ENCODE measurements at regions not wholly inside any gene's neighbourhood (a gene's known extent, or its start where the extent isn't known, plus 50 kb on each side); places are given as distances from the start of the nearest gene placed in this dataset.

DNA sequence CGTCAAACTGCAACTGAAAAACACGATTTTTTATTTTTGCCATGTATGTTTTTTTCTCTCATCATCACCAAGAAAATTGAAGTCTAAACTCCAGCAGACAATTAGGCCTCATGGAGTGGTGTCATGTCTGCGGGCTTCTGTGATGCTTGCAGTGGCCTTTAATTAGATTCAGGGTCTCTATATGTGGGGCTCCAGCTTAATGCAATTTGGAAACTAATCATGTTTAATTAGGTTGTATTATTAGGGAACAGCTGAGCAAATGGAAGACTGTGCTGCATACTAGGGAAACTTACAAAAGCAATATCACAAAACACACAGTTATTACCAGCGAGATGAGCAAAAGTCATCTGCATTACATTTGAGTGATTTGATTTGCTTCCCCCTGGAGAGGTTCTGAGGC, 132.9 kb upstream of the PMEPA1 start:
- TF ChIP-seq, protein P1, sequence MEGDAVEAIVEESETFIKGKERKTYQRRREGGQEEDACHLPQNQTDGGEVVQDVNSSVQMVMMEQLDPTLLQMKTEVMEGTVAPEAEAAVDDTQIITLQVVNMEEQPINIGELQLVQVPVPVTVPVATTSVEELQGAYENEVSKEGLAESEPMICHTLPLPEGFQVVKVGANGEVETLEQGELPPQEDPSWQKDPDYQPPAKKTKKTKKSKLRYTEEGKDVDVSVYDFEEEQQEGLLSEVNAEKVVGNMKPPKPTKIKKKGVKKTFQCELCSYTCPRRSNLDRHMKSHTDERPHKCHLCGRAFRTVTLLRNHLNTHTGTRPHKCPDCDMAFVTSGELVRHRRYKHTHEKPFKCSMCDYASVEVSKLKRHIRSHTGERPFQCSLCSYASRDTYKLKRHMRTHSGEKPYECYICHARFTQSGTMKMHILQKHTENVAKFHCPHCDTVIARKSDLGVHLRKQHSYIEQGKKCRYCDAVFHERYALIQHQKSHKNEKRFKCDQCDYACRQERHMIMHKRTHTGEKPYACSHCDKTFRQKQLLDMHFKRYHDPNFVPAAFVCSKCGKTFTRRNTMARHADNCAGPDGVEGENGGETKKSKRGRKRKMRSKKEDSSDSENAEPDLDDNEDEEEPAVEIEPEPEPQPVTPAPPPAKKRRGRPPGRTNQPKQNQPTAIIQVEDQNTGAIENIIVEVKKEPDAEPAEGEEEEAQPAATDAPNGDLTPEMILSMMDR (IDR thresholded peaks at IDR 0.05; ENCODE audit: low read length): no peak
- no peak for TF ChIP-seq EZH2 (IDR thresholded peaks at IDR 0.05; ENCODE audit: borderline replicate concordance, low read length)

Data from OCI-LY1 (cell line).